MM.1S (cell line): ENCODE measurements at regions not wholly inside any gene's neighbourhood (a gene's known extent, or its start where the extent isn't known, plus 50 kb on each side); places are given as distances from the start of the nearest gene placed in this dataset.

Source experiments
- CTCF ChIP-seq: fragments of 300-600 bp; sonication (generic); IDR thresholded peaks from 2 replicates; pipeline ENCODE4 v1.5.1; 2016; ENCODE audit warnings: antibody characterized with exemption, low read length, mixed read lengths
- EZH2 ChIP-seq: fragments of 300-600 bp; sonication (generic); optimal IDR thresholded peaks from 2 replicates; pipeline ENCODE3; 2017; ENCODE audit warnings: low read depth, mild to moderate bottlenecking, antibody characterized with exemption, low read length, mixed read lengths

GRCh38 chr10:109029870-109030269 is 893.4 kb downstream of the XPNPEP1 start:
- no peak for TF ChIP-seq CTCF
- no peak for TF ChIP-seq EZH2
